Right lung (tissue), 2 donors: ENCODE measurements at regions not wholly inside any gene's neighbourhood (a gene's known extent, or its start where the extent isn't known, plus 50 kb on each side); places are given as distances from the start of the nearest gene placed in this dataset.
"Not testable (repeated sequence)": the region's sequence is repeated elsewhere in the genome, so short reads cannot be mapped to it uniquely, and the experiment has no call there.

Experiments
- DNase-seq, 2 donors: peaks; one replicate each; pipeline ENCODE4 v3.0.0-alpha.2; 2013

DNA sequence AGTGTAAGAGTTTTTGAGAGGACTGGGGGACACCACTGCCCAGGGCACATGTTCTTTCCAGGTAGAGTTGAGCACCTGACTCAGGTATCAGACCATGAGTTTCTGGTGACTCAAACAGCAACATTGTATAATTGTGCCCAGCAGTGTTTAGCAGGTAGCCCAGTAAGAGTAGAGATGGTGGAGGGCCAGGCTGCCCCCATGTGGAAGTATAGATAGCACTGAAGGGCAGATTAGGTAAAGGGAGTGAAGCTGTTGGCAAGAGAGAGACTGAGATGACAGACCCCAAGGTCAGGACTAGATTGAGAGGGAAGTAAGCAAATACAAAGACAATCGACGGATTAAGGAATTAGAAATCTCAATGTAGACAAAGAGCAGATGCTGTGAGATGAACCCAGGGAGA lies 74.6 kb downstream of the TRIM42 start:
- DNase-seq: no peak

DNA sequence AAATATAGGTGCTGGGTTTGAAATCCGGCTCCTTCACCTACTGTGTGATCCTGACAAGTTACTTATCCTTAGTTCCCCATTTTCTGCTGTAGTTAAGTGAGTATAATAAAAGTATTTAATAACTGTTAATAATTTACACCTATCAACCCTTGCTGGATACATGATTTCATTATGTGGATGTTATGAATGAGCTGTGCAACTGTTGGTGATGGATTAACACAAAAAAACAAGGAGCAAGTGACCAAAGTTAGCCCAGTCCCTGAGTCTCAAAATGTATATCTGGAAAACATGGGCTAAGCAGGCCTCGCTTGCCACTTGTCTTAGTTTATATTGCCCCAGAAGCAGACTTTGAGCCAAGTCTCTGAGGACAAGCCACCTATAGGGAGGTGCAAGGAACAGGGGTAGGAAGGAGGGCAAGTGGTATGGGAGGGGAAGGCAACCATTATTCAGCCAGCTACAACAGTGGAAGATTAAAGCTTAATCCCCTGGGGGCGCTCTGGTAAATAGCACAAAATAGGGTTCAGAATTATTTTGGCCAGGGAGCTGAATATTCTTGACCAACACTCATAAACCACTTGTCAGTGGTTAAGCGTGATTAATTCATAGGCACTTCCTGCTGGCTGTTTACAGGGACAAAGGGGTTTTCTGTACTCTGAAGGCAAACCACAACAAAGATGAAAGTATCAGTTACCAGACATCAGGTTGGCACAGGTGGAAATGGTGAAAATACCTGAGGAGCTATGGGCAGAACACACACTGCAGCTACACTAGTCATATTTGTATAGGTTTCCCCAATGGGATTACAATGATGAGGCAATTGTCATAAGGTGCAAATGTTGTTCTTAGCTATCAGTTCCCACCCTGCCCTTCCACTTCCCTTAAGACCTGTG lies 76.2 kb downstream of the TRIM42 start:
- DNase-seq: no peak

DNA sequence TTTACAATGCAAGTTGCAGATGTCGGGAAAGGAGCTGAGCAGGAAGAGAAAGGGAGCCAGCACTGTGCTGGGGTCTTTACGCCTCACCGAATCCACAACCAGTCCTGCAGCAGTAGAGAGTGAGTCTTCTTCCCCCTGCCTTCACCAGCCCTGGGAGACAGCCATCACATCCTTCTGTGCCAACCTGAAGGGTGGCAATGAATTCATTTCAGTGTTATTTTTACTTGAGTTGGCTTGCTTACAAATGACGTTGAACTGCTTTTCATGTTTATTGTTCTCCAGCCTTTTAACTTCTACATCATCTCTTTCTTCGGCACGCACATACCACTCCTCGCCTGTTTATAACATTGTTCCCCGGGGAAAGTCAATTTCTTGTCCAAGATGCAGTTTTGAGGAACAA lies 77.1 kb downstream of the TRIM42 start:
- no peak for DNase-seq

DNA sequence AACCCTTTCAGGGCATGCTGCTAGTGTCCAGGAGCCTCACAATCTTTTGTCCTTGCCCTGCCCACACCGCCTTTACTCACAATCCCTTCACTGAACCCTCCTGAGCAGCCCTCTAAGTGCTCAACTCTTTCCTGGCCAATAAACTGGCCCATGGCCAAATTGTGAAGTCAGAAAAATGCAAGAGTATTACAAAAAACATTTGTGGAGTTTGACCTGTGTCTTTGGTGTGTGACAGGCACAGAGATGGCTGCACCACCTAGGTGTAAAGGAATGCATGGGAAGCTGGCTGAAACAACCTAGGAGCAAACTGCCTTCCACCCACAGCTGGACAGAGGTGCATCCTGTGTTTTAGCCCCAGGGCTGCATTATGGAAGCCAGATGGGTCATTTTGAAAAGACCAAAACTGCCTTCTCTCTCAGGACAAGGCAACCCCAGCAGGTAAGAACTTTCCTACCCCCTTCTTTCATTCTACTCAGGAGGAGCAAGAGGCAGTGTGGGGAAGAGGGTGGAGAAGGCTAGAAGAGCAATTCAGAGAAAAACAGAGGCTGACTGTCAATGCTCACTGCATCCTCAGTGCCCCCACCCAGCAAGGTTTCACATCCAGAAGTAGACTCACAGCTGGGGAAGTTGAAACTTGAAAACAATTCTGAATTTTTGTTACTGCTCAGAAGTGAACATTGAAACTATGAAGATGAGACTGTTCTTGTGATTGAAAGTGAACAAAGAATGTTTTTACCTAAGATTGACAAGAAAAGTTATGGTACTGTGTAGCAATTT lies 78.6 kb downstream of the TRIM42 start:
- DNase-seq: no peak

DNA sequence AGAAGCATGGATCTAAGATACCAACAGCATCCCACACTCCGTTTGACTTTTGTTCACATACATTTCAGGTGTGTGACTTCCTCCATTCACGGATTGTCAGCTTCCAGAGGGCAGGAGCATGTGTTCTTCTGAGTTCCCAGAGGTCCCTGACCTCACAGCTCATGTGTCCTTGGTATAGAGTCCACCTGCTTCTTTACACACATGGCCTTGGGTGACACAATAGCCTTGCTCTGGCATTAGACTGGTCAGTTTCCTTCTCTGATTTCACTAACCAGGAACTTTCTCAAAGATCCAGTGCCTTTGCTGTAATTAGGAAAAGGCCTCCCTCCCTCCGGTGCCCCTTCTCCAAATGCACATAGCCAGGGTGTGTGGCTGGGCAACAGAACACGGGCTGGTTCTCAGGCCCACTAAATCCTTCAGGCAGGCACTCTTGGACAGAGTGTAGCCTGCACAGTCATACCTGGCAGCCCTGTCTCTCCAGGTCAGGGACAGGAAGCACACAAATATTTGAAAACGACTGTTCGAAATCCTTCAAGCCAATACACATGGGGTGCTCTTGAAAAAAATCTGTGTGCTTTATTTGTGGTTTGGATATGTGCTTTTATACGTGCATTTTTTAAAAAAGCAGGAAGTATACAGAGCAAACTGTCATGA lies 81.1 kb downstream of the TRIM42 start:
- DNase-seq: no peak

DNA sequence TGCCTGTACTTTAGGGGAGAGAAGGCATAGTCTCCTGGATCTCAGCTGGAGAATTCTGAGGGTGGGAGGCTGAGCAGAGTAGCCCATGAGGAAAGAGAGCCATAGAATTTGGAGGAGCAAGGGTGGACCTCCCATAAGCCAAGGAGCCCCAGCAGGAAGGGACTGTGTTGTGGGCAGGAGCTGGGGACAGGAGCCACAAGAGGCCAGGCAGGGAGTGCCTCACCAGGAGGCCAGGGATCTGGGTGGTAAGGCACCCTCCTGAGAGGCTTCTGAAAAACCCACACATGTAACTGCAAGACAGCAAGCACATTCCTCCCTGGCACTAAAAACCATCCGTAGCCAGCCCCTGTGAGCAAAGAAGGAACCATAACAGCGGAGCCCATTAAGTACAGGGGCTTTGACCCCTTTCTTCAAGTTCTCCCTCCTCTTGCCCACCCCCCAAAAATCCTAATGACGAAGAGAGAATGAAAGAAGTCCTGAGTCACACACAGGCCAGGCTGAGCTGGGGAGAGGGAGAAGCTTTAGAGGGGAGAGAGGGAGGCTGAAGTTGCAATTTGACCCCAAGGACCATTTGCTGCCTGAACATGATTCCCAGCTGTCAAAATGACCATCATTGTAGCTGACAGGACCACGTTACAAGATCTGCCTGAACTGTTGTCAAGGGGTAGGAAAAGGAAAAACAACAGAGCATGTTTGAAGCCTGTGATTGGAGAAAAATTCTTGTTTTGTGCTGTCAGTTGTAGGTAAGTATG lies 82.6 kb downstream of the TRIM42 start:
- DNase-seq: no peak

DNA sequence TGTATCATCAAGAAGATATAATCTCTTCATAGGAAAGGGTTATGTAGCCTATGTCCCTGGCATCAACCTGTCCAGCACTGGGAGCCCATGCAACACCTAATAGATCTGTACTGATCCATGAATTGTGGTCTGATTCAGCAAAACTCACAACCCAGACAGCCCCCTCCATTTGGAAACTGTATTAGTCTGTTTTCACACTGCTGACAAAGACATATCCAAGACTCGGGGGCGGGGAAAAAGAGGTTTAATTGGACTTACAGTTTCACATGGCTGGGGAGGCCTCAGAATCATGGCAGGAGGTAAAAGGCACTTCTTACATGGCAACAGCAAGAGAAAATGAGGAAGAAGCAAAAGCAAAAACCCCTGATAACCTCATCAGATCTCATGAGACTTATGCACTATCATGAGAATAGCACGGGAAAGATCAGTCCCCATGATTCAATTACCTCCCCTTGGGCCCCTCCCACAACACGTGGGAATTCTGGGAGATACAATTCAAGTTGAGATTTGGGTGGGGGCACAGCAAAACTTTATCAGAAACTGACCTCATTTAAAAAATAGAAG lies 83.3 kb downstream of the TRIM42 start:
- DNase-seq: no peak

DNA sequence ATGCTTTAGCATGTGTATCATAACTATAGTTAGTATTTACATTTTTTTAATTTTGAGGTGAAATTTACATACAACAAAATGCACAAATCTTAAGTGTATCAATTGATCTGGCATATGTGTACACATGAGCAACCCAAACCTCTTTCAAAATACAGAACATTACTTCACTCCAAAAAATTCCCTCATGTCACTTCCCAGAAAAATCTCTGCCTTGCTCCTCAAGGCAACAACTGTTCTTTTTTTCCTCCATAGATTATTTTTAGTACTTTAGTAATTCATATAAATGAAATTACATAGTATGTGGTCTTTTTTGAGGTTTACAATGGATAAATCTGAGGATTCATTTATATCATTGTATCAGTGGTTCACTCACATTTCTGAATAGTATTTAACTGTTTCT lies 84.9 kb downstream of the TRIM42 start:
- no peak for DNase-seq

DNA sequence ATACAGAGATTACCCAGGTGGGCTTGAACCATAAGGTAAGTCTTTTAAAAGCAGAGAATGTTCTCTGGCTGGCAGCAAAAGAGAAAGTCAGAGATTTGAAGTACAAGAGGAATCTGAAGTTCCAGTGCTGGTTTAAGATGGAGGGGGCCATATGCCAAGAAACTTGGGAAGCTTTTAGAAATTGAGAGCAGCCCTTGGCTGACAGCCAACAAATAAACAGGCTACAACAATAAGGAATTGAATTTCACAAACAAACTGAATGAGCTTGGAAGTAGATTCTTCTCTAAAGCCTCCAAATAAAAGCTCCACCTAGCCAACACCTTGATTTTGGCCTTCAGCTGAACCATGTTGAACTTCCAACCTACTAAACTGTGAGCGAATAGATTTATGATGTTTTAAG lies 85.7 kb downstream of the TRIM42 start:
- DNase-seq: no peak

DNA sequence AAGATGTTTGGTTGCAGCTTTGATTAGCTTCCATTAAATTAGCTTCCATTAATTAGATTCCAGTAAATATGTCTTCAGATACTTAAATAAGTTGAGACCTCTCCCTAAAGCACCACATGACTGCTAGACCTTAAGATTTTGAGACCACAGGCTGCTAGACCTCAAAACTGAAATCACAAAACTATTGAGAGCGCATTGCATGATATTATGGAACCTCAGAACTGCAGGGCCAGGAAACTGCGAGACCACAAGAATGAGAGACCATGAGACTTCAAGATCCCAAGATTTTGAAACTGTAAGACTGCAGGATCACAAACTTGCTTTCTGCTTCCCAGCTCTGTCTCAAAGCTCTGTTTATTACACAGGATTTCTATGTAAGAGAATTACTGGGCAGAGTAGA lies 87.4 kb downstream of the TRIM42 start:
- no peak for DNase-seq

DNA sequence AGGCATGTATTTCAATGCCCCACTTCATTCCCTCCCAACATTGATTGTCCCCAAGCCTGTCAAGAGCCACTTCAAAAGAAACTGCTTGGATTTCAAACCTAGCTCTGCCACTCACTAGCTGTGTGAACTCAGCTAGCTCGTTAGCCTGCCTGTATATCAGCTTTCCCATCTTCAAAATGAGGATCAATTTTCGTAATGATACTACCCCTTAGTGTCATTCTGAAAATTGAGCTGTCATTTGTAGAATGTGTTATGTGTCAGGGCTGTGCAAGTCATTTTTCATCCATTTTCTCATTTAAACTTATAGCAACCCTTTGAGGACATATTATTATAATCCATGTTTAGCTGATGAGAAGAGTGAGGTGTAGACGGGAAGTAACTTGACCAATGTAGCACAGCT lies 88.6 kb downstream of the TRIM42 start:
- DNase-seq: no peak

DNA sequence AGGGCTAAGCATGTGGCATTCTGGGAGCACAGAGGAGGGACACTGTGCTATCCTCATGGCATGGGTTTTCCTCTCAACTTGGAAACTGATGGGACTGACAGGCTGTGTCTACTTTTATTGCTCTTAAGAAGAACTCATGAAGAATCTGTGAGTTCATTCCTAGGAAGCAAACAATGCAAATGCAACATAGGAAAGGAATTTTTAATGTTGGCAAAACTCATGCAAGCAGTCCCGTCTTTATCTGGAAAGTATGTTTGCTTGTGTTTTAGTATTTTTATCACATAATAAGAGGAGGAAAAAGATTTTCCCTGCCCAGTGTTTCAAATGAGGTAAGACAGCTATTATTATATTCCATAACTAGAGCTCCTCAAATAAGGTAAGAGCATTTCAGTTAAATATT lies 89.7 kb downstream of the TRIM42 start:
- no peak for DNase-seq

DNA sequence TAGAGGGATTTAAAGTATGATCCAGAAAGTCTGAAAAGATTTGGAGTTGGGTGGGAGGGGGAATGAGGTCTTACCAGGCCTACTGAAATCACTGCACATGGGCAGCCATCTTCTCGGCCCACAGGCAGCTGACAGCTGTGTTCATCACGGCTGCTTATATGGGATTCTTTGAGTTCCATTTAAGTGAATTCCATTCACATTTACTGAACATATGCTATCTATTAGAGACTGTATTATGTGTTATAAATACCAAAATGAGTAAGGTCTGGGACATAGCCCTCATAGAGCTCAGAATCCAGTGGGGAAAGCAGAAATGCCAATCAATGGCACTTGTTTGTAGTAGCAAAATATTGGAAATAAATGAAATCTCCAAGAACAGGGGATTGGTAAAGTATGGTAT lies 91.1 kb downstream of the TRIM42 start:
- DNase-seq: no peak

DNA sequence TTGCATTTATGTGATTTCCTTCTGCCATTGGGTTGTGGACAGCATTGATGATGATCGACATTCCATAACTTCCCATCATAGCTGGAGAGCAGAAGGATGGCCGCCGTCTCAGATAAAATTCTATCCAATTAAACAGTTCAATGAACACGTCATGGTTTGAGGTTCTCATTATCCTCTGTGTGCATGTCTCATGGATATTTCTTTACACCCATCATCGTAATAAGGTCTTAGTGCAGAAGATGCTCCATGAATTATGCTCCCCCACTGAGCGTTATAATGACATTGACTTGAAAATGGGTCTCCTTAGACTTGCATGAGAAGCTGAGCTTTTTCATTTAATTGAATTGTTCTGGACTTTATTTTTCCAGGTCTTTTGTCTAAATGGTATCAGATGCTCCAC lies 92.1 kb downstream of the TRIM42 start:
- DNase-seq: no peak

DNA sequence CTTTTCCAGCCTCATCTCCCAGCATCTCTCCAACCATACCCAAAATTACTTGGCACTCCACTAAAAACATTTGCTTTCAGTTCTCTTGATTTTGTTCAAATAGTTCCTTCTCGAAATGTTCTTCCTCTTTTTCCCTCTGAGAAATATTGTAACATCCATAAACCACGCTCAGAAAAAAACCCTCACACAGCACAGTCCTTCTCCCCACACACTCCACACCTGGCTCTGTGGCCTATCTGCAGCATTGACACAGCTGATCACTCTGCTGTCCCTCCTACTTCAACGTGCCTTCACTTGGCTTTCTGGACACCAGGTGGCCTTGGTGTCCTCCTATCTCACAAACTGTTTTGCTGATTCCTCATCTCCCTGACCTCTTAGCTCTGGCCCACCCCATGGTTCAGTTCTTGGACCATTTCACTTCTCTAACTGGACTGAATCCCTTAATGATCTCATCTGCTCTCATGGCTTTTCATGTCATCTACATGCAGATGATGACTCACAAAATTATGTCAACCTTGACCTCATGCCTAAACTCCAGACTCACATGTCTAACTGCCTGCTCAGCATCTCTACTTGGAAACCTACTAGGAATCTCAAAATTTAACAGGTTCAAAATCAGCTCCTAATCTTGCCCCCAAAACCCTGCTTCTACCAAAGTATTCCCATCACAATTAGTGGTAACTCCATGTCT lies 93.3 kb downstream of the TRIM42 start:
- DNase-seq: no peak

DNA sequence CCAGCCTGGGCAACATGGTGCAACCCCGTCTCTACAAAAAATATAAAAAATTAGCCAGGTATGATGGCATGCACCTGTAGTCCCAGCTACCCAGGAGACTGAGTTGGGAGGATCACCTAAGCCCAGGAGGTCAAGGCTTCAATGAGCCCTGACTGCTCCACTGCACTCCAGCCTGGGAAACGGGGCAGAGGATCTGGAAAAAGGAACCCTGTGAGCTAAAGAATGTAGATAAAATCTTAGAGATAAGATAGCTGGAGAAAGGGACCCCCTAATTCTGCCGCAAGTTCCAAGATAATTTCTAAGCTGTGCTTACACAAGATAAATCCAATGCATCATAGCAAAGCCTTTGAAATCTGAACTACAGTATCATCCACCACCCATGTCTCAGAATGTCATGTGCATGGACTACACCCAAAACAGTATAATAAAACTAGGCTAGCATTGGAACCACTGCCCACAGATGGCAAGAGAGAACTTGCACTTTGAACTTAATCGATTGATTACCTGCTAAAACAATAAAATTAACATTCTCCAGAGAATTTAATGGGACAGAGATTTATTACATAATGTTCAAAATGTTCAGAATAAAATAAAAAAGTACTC lies 99.9 kb downstream of the TRIM42 start:
- DNase-seq: no peak

DNA sequence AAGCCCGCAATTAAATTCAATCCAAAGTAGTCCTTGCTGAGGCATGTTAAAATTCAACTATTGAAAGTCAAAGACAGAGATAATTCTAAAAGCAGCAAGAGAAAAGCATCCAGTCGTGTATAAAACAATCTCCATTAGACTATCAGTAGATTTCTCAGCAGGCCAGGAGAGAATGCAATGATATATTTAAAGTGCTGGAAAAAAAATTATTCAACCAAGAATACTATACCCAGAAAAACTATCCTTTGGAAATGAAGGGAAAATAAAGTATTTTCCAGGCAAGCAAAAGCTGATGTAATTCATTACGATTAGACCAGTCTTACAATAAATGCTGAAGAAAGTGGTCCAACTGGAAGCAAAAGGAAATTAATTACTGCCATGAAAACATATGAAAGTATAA lies 113.5 kb downstream of the TRIM42 start:
- DNase-seq: no peak

DNA sequence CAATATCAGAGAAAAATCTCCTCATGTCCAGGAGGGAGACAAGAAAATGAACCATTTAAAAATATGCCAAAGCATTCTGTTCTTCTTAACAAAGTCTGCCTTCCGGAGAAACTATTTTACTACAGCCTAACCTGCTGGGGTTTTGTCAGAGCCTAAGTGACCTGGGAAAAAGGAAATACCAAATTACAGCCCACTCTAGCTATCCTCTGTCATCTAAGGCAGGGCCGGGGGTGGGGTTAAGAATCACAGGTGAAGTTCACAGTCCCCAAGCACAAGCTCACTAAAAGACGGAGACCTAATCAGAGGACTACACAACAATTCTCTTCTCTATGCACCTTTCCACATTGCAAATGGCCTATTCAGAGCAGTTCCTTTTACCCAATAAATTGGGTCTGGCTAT lies 116.6 kb downstream of the TRIM42 start:
- DNase-seq: no peak

DNA sequence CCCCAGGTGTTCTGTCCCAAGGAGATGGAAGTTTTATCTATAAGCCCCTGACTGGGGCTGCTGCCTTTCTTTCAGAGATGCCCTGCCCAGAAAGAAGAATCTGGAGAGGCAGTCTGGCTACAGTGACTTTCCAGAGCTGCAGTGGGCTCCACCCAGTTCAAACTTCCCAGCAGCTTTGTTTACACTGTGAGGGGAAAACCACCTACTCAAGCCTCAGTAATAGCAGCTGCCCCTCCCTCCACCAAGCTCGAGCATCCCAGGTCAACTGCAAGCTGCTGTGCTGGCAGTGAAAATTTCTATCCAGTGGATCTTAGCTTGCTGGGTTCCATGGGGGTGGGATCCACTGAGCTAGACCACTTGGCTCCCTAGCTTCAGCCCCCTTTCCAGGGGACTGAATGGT lies 125.0 kb downstream of the TRIM42 start:
- not testable (repeated sequence) for DNase-seq

DNA sequence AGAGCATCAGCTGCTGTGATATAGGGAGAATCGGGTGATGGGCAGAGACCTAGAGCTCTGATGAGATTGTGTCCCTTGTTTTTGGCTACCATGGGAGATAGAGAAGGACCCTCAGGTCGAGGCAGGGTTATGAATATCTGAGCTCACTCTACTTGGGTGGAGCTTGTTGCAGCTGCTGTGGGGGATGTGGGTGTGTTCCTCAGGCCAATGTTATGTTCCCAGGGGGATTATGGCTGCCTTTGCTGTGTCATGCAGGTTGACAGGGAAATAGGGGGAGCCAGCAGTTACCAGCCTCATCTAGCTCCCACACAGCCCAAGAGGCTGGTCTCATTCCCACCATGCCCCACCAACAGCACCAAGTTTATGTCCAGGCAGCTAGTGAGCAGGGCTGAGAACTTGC lies 131.5 kb downstream of the TRIM42 start:
- no peak for DNase-seq
